Stimulated activated CD4-positive, alpha-beta T cell treated with anti-CD3 and anti-CD28 coated beads, Interleukin-2, amount 100 ng/mL, for 24 hours (primary cell): ENCODE measurements at regions not wholly inside any gene's neighbourhood (a gene's known extent, or its start where the extent isn't known, plus 50 kb on each side); places are given as distances from the start of the nearest gene placed in this dataset.

Experiments
- DNase-seq, 2 donors: peaks; one replicate each; pipeline ENCODE4 v3.0.0-alpha.2; 2020

DNA sequence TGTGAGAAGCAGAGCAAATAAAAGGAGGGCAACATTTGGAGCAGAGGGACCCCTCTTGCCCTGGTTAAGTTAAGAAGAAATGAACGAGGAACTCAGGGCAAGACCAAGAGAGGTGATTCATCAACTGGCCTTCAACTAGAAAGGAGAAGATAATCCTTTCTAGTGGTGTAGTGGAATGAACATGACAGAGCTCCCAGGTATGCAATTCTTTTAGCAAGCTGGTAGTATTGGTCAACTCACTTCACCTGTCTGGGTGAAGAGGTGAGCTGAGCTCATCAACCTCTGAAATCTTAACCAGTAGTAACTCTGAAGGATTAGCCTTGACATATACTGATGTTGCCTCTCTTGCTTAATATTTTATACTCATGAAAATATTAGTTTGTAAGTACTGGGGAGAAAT is 1024.7 kb upstream of the GOT2 start:
- no peak for DNase-seq

DNA sequence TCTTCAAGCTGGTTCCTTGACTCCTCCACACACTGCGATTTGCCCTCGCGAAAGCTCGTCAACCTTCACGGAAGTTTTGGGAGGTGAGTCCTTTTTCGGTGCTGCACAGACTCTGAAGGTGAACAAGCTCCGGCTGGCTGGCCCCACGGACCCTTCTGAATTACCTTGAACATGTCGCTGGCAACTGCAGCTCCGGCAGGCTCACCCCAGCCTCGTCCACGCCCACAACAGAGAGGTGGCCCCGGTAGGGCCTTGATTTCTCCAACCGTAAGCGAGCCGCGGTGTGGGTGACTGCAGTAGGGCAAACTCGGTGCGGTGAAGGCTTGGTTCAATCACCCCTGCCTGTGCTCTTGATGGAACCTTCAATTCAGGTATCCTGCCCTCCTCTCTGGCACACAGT is 1020.7 kb upstream of the GOT2 start:
- DNase-seq: no peak

DNA sequence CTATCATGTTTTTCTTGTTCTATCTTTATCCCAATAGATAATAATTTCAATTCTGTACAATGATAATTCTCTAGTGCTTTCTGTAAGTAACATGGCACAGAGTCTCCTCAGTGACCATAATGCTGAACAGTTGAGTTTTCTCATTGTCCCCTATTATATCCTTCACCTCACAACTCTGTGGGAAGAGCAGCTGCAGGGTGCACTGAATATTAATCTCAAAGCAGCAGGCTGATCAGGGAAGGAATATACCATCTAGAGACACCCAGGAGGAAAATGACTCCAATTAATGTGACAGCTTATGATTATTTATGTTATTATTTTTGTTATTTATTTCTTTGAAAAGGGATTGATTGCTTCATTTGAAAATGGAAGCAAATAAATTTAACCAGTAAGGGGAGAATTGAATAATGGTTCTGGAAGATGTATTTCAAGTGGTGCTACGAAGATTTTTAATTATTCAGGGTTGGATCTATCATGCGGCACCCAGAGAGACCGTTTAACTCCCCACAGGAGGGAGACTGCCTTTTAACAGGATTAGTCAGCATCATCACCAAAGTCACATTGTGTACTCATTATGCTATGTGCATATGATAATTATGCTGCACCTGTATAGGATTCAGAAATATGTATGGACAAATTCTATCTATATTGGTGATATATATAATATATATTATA is 1015.7 kb upstream of the GOT2 start:
- DNase-seq: no peak

DNA sequence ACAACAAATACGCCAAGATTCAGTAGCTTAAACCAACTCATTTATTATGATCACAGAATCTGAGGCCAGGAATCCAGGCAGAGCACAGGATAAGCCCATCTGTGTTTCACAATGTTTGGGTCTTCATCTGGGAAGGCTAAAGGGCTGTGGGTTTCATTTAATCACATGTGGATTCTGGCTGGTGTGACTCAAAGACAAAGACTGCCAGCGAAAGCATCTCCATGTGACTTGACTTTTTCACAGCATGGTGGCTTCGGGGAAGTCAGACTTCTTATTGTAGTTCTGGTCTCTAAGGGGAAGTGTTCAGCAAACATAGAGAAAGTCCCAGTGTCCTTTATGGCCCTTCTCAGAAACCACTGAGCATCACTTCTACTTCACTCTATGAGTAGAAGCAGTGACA is 1014.4 kb upstream of the GOT2 start:
- no peak for DNase-seq

DNA sequence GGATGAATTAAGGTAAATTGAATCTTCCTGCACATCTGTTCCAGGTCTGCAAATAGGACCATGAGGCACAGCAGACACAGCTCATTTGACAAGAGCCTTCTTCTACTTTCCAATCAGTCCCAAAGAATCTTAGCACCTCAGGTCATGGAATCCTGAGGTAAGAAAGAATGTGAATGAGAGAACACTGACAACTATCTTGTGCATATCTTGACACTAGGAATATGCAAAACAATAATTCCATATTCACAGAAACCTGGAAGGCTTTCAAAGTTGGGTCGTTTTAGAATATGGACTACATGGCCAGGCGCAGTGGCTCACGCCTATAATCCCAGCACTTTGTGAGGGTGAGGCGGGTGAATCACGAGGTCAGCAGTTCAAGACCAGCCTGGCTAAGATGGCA is 1009.4 kb upstream of the GOT2 start:
- DNase-seq: no peak

DNA sequence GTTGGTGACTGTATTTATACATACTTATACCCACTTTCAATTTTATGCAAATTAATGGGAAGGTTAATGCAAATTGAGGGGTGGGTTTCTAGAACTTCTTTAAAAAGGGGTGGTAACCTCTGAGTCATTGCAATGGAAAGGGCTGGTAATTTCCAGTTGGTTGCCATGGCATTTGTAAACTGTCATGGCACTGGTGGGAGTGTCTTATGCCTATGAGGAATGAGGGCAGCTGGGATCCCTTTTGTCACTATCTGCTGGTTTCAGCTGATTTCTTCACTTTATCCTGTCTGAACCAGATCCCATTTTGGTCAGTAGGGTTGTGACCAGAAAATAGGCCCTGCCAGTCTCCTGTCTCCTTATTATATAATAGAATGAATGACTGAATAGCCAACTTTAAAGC is 1006.7 kb upstream of the GOT2 start:
- DNase-seq: no peak

DNA sequence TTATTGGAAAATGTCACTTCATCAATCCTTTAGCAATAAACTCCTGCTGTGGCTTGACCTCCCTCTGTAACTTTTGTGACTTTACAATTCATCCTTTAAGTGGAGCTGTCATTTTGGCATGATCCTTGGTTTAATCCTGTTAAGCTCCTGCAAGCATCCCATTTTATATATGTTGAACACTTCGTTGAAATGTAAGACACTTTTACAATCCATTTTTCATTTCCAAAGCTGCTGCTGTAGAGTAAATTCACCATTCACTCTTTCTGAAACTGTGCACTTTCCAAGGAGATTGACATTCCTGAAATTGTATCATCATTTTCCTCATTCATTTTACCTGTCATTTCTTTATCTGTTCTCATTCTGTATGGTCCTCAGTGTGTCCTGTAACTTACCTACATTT is 1003.2 kb upstream of the GOT2 start:
- DNase-seq: no peak

DNA sequence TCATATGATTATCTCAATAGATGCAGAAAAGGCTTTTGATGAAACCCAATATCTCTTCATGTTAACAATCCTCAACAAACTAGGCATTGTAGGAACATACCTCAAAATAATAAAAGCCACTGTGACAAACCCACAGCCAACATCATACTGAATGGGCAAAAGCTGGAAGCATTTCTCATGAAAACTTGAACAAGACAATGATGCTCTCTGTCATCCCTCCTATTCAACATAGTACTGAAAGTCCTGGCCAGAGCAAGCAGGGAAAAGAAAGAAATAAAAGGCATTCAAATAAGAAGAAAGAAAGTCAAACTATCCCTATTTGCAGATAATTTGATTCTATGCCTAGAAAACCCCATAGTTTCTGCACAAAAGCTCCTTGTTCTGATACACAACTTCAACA is 999.2 kb upstream of the GOT2 start:
- no peak for DNase-seq

DNA sequence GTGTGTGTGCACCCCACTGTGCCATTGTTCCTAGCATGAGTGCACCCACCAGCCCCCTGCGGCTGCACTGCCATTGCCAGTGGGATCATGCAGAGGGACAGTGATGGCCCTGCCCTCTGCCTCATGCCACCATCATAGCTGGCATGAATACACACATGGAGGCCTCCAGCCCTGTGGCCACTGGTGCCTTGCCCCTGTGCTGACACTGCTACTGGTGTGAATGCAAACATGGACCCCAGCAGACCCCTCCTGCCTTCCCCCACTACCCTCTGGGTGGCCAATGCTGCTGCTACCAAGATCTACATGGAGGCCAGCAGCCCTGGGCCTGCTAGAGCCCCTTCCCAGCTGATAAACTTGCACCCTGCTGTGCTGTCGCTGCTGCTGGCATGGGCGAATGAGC is 995.5 kb upstream of the GOT2 start:
- DNase-seq: no peak

DNA sequence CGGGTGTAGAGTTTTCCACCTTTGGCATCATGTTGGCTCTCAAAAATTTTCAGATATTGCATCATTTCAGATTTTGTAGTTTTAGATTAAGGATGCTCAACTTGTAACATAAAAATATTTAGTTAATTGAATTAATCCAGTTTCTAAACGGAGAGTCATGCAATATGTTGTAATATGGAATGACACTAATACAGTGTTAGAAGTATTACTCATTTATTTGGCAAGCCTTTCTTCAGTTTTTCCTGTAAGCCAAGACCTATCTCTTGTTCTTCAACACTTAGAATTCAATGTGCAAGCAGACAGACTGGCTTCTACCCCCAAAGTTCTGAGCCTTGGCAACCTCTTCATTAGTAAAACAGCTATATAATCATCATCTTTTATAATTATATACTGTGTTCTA is 985.0 kb upstream of the GOT2 start:
- DNase-seq: no peak

DNA sequence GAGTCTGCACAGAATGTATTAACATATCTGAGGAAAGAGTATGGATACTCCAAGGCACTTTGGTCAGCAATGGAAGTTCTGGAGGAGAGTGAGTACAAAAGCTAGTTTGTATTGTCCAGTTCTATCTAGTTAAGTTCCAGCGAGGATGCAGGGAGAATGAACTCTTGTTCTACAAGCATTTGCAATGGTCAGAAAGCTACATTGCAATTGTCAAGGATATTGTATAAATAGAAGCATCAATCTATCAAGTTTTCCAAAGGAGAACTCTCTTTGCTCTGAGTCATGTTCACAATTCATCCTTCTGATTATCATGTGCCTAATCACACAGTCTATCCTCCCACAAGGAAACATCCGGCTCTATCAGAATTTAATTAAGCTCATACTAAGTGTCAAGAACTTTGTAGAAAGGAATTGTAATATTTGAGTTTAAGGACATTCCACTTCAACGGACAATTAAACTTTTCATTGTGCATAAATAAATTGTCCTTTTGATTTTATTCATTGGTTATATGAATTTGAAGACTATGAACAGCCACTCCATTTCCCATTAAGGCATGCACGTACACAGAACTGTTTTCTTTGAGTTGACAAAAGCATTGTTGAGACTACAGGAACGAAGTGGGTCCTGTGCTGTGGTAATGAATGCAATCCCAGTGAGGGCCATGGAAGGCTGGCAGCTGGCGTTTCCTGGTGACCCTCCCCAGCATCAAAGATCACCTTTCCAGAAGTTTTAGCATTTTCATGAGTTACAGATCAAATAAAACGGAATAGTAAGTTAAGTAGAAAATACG is 973.5 kb upstream of the GOT2 start:
- no peak for DNase-seq

DNA sequence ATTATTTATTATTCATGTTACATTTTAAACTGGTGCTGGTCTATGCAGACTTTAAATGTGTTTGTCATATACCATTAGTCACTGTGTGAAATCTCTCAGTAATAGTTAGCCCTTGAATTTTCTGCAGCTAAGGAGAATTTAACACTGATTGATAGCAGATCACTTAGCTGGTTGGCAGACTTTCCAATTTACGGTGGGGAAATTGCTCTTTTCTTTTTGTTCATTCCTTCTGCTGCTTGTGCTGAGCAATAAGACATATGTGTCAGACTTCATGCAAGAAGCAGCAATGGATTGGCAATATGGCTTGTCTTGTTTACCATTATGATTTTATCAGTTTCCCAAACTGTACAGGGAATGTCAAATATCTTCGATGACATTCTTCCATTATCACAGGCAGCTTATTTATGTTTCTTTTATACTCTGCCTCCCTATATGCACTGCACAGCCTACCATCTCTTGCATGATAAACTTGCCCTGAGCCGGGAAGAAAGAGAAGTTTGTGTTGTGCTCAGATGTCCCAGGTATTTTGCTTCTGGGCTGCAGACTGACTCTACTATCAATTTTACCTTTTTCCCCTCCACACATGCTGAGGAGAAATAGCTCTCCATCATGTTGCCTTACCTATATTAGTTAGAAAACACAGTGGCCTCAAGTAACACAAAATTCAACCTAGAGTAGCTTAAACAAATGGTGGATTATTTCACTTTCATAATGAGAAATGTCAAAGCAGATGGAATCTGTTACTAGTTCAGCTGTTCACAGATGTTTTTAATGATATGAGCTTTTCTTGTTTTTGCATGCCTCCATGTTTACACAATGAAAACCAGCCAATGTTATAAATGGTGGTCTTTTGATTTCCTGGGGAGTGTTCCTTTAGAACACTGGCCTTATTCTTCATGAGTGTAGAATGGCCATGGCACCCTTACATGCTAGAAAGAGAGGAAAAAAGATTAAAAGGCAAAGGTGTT is 968.1 kb upstream of the GOT2 start:
- no peak for DNase-seq

DNA sequence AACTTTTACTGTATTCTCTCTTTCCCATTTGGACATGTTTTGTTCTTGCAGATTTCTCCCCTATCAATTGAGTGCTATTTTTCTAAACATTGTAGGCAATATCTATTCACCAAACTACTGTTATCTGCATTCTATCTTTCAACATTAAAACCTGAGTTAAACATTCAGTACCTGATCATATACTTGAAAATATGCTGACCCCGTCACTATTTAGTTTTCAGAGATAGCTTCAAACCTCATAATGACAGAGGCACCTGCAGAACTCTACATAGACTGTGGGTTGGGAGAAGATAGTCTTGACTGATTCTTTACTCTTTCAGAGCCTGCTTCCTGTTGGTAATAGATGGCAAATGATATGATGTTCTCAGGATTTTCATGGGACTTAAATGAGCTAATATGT is 965.7 kb upstream of the GOT2 start:
- no peak for DNase-seq

DNA sequence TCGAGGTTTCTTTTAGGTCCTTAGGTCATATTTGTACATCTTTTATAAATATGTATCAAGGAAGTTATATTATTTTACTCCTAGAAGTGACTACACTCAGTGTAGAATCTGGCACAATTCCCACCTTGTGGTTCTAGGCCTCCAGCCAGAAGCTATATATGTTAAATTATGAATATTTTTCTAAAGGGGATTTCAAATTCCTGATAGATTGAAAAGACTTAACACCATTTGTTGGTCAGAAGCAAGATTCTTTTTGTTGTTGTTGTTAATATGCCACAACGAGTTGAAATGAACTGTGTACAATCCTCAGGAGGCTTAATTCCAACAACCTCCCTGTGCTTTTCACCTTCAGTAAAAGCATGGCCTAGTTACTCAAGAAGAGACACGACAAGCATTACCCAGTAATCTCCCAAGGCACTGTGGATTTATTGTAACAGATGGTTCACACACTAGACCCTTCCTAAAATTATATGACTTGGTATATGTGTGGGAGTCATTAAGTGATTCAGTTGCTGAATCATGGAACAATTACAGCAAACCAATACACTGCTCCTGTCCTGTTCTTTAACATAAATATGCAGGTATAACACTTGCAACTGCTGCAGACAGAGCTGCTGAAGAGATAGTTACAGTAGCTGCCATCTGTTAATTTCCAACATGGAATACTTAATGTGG is 964.4 kb upstream of the GOT2 start:
- DNase-seq: no peak

DNA sequence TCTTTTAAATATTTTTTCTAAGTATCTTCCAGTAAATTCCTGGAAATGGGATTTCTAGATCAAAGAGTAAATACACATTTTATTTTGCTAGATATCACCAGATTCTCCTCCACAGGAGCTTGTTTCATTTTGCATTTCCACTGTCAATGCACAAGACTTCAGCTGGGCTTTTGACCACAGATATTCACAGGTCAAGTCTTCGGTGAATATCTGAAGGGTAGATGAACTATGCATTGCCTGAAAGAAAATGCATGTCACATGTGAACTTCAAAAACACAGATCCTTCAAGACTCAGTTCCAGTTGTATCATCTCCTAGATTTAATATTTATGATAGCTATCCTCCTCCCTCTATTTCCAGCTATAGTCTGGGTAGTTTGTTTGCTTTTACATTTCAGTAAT is 963.6 kb upstream of the GOT2 start:
- DNase-seq: no peak

DNA sequence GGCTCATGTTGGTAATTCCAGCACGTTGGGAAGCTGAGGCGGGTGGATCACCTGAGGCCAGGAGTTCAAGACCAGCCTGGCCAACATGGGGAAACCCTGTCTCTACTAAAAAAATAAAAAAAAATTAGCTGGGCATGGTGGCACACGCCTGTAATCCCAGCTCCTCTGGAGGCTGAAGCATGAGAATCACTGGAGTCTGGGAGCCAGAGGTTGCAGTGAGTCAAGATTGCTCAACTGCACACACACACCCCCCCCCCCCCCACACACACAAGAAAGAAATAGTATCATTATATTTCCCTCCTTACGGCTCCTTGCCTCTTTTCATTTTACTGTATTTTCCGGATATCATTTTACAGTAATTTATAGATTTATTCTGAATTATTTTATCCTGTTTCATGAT is 963.1 kb upstream of the GOT2 start:
- no peak for DNase-seq

DNA sequence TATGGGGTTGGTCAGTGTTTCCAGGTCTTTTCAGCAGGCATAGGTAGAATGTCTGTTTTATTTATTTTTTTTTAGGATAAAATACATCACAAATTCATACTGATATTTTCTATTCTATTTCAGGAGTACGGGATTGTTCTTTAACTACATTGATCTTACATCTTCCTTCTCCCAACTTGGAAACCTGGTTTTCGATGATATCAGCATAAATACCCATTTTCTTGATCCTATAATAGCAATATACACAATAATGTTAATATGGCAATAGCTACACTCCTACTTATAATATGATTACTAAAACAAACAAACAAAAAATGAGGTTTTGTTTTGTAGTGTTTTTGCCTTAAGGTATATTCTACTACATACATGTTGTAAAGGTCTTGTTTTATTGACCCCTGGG is 962.4 kb upstream of the GOT2 start:
- no peak for DNase-seq

DNA sequence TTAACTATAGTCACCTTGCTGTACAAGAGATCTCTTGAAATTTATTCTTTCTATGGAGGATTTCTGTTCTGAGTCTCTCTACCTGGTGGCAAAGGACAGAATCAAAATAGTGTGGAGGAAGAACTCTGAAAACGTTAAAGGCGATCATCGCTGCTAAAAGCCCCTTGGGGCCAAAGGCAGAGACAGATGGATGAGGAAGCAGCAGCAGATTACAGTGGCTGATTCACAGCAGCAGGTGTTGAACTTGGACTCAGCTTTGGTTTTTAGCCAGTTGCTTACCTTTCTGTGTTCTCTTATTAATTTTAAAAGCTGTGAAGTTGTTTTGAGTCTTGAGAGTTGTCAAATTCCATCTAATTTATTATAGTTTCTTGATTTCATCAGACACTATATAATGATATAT is 956.1 kb upstream of the GOT2 start:
- no peak for DNase-seq

DNA sequence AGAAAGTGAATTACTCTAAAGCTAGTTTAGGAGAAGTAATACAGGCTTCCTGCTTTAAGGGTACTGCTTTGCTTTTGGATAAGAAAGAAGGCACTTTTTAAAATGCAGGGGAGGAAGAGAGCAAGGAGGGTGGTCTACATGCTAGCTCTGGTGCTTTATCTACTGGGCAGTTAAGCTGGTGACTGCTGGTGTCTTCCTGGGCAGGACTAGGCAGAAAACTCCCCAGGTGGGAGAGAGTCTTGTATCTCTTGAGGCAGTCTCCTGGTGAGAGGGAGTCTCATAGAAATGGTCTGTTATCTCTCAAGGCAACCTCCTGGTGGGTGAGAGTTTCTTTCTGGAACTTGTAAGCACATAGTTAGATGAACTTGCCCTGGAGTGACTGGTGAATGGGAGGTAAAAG is 953.9 kb upstream of the GOT2 start:
- no peak for DNase-seq

DNA sequence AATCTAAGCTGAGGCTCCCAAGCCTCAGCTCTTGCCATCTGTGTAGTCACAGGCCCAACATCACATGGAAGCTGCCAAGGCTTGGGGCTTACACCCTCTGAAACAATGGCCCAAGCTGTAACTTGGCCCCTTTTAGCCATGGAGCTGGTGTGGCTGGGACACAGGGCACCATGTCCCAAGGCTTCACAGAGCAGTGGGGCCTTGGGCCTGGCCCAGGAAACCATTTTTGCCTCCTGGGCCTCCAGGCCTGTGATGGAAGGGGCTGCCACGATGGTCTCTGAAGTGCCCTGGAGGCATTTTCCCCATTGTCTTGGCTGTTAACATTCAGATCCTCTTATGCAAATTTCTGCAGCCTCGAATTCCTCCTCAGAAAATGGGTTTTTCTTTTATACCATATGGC is 952.3 kb upstream of the GOT2 start:
- no peak for DNase-seq

DNA sequence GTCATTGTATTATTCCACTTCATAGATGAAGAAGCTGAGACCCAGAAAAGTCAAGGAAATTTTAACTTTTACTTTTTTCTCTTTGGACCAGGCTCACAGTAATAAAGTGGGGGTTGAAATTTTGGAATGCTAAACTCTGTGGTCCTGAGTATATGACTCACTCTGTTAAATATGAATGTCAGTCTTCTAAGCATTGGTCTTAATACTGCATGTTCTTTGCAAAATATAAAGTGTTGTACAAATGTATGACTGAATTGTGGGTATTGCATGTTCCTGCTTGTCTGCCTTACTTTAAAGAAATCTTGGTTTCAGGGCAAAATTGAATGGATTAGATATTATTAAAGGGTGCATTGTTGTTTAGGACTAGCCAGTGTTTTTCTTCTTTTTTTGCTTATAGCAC is 950.8 kb upstream of the GOT2 start:
- no peak for DNase-seq

DNA sequence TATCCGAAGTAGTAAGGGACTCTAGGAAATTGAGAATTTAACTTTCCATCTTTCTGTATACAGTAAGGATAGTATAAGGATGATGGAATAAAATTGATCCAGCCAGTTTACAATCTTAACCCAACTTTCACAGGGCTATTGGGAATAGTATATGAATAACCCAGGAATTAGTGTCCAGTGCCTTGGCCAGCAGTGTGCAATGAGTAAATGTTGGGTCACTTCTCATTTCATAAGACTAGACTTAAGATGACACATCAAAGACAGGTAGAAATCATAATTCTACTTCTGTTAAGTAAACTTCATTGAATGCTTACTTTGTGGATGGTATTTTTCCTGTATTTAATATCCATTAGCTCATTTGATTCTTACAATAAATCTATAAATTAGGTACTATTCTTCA is 949.6 kb upstream of the GOT2 start:
- no peak for DNase-seq

DNA sequence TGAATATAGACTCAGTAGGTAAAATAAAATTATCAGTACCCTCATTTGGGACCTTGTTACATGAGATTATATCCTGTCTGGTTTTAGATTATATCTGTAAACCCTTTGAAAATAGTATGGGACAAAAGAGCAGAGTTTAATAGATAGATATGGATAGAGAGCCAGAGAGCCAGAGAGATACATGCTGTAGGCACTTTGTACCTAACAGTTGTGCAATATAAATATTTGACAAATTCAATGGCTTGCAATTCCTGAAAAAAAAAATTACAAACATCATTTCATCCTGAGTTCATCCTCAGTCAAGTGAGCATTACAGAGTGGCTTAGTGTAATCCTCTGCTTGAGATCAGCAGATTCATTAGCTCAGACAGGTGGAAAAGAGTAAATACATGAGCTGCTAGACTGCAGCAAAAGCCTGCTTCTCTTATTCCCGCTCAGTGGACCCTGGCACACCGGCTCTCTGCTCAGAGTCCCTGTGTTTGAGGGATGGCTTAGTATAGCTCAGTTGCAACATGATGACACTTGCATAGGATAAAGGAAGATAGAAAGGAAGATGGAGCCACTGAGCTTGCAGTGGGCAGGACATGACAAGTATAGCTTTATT is 931.6 kb upstream of the GOT2 start:
- DNase-seq: no peak
